Retinal pigment epithelial cell (primary cell): ENCODE measurements at regions not wholly inside any gene's neighbourhood (a gene's known extent, or its start where the extent isn't known, plus 50 kb on each side); places are given as distances from the start of the nearest gene placed in this dataset.
"Not testable (repeated sequence)": the region's sequence is repeated elsewhere in the genome, so short reads cannot be mapped to it uniquely, and the experiment has no call there.

Source experiments
- DNase-seq: peaks from one replicate; pipeline ENCODE4 v3.0.0-alpha.2; 2010; ENCODE audit warnings: low read depth
- H3K4me3 ChIP-seq: 2 replicates; pipeline ENCODE4 v1.5.1; 2011; ENCODE audit warnings: mild to moderate bottlenecking, low read length, control low read depth, moderate library complexity
- TF ChIP-seq, protein P1 (sequence below): conservative IDR thresholded peaks from 2 replicates; pipeline ENCODE4 v1.5.1; 2011; ENCODE audit warnings: low read depth, low read length, control low read depth, inconsistent platforms

DNA sequence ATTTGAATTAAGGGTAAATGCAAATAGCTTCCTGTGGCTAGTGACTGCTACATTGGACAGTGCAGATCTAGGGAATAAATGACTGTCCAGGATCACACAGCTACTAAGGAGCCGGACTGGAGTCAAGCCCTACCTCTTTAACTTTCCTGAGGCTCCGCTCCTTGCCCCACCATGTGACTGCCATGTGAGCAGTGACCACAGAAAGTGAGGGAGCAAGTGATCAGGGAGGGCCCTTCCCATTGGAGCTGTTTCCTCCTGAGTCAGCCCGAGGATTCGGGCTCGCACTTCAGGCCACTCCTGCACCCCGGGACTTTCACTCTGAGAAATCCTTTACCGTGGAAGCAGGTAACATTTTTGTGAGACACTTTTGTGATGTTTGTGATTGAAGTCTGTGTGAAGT lies 198.0 kb downstream of the ANKRD30B start:
- TF ChIP-seq, protein P1, sequence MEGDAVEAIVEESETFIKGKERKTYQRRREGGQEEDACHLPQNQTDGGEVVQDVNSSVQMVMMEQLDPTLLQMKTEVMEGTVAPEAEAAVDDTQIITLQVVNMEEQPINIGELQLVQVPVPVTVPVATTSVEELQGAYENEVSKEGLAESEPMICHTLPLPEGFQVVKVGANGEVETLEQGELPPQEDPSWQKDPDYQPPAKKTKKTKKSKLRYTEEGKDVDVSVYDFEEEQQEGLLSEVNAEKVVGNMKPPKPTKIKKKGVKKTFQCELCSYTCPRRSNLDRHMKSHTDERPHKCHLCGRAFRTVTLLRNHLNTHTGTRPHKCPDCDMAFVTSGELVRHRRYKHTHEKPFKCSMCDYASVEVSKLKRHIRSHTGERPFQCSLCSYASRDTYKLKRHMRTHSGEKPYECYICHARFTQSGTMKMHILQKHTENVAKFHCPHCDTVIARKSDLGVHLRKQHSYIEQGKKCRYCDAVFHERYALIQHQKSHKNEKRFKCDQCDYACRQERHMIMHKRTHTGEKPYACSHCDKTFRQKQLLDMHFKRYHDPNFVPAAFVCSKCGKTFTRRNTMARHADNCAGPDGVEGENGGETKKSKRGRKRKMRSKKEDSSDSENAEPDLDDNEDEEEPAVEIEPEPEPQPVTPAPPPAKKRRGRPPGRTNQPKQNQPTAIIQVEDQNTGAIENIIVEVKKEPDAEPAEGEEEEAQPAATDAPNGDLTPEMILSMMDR = no peak
- DNase-seq = no peak

DNA sequence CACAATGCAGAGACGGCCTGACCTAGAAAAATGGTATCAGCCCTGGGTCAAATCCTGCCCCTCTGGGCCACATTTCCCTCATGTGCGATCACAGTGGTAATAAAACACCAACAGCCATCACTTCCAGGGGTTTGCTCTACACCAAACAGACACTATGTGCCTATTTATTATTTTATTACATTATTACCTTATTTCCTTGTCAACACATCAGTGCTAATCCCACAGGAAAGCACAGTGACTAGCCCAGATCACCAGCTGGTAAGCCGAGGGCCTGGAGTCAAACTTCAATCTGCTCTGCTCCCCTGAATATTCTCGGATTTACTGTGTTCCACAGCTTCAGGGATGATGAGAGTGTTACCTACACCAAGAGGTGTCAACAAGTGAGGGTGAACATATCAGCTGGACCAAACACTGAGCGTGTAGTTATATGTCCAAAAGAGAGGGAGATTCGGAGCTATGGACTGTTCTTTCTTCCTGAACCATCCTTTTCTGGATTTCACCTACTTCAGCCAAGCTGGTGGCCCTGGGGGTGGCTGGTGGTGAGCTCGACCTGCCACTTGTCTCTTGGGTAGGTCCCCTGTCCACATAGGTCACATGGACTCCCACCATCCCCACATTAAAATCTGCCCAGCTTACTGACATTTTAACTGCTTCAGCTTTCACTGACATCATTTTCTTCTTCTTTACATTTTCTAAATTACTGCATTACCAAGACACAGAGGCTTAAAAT lies 198.9 kb downstream of the ANKRD30B start:
- DNase-seq, H3K4me3 ChIP-seq: not testable (repeated sequence)

More for the DNA sequence above, 198.0 kb downstream of the ANKRD30B start:
- no peak overlapping the region for H3K4me3 ChIP-seq

DNA sequence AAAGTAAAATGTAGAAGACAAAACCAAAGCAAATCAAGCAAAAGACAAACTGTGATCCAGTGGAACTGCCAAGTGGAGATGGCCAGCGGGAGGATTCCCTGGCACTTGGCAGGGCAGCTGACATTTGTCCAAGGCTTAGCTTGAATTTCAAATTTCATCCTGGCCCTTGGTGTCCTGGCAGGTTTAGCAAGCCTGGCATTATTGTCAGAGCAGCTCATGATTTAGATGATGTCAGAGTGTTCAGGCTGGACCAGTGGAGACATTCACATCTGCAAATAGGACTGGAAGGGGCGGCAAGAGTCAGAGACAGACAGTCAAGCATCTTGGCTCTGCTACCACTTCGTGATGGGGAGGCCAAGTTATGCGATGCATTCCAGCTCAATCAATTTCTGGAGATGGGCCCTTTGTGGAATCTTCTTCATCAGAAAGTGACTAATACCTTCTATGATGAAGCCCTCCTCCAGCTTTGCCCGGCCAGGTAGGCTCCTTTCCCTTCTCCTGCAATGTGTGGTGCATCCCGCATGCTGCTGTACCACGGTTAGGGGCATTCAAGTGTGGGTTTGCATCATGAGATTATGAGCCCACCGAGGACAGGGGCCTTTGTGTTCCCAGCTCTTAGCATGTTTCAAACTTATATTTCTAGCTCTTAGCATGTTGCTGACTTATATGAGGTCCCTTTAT lies 199.7 kb downstream of the ANKRD30B start:
- H3K4me3 ChIP-seq = no peak overlapping the region
- DNase-seq = no peak
- TF ChIP-seq, protein P1 = no peak

DNA sequence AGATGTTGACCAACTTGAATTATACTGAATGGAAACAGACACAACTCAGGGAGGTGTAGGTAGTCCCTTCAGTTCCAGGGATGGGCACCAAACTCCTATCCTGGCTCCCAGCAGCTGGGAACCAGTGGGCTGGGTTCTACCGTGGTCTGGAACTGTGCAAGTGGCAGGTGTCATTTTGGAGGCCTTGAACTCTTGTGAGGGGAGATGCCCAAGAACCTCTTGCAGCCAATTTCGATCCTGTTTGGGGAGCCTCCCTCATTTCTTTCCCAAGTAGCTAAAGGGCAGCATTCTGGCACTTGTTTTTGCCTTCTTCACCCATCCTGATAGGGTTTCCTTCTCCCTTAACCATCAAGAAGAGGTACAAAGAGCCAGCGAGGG lies 200.2 kb downstream of the ANKRD30B start:
- no peak overlapping the region for H3K4me3 ChIP-seq
- TF ChIP-seq, protein P1 = no peak
- no peak for DNase-seq

DNA sequence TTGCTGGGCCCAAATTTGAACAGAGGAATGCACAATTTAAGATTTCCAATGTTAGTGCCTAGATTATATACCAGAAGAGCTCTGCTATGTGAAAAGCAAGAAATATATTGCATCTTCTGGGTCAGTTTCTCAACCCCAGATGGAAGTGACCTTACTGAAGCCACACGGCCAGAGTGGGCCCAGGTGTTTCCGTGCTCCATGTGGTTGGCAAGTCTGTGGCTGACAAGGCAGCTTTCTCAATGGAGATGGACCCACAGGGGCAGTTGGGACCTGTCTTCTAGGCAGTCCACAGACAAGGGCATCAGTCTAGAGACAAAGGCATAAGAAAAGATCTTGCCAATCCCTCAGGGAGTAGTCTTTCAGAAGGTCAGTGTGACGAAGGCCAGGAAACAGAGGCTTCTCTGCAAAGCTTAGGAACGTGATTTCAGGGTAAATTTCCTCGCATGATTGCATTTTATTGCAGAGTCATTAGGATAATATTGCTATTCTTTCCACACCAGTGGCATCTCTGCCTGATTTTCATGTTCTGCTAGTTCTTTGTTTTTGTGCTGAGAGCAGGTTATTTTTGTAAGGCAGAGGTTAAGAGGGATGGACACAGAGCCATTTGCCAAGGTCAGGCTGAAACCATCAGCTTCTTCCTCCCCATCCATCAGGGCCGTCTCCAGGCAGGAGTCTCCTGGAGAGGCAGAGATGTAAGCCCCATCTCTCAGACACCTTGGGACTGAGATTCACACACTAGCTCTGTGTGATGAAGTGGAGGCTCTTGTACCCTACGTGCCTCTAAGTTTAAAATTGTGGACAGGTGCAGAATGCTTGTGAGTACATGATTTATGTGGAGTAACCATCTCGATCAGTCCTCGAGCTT lies 202.1 kb downstream of the ANKRD30B start:
- DNase-seq = no peak
- no peak overlapping the region for H3K4me3 ChIP-seq
- TF ChIP-seq, protein P1 = no peak

DNA sequence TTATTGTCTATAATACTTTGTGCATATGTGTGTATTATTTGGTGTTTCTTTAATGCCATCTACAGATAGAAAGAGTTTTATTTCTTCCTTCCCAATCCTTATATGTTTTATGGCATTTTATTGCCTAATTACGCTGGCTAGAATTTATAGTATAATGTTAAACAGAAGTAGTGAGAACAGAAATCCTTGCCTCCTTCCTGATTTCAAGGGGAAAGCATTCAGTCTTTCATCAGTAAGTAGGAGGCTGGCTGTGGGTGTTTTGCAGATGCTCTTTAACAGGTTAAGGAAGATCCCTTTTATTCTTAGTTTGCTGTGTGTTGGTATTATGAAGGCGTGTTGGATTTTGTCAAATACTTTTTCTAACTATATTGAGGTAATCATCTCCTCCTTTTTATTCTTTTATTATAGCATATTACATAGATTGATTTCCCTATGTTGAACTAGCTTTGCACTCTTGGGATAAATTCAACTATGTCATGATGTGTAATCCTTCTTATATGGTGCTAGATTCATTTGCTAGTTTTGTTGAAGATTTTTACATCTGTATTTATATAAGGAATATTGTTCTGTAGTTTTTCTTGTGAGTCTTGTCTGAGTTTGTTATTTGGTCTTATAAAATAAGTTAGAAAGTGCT lies 204.6 kb downstream of the ANKRD30B start:
- H3K4me3 ChIP-seq, DNase-seq: not testable (repeated sequence)

DNA sequence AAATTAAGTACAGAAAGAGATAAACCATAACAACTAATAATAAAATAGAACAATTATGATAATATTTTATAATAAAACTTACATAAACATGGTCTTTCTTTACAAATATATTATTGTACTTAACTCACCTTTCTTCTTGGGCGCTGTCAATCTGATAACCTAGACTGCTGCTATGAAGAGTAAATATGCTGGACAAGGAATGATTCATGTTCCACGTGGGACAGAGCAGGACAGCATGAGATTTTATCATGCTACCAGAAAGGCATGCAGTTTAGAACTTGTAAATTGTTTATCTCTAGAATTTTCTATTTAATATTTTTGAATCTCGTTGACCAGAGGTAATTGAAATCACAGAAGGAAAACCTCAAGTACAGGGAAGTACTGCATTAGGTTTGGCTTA lies 210.7 kb downstream of the ANKRD30B start:
- H3K4me3 ChIP-seq = no peak overlapping the region
- TF ChIP-seq, protein P1 = no peak
- no peak for DNase-seq
